ENCODE measurements at regions not wholly inside any gene's neighbourhood (a gene's known extent, or its start where the extent isn't known, plus 50 kb on each side); places are given as distances from the start of the nearest gene placed in this dataset.

GRCh38 chr3:154023148-154023547 is 98.0 kb upstream of the ARHGEF26 start:
- TF ChIP-seq EZH2 (IDR thresholded peaks at IDR 0.05; ENCODE audit: borderline replicate concordance) (no peak), CTCF (IDR thresholded peaks at IDR 0.05; ENCODE audit: poor library complexity) (no peak)
